Neutrophil (primary cell): ENCODE measurements at regions not wholly inside any gene's neighbourhood (a gene's known extent, or its start where the extent isn't known, plus 50 kb on each side); places are given as distances from the start of the nearest gene placed in this dataset.

Experiments used
- H3K27ac ChIP-seq: fragments of 200-600 bp; sonication (generic); 2 replicates; pipeline ENCODE4 v1.5.1; 2016; ENCODE audit warnings: mild to moderate bottlenecking, moderate library complexity
- H3K27me3 ChIP-seq: fragments of 200-600 bp; sonication (generic); 2 replicates; pipeline ENCODE4 v1.6.0; 2016; ENCODE audit warnings: mild to moderate bottlenecking
- H3K36me3 ChIP-seq: fragments of 200-600 bp; sonication (generic); 2 replicates; pipeline ENCODE4 v1.5.1; 2017
- H3K4me1 ChIP-seq, 2 experiments: fragments of 200-600 bp in 1 of 2; sonication (generic) in 1 of 2; 1 replicate in 1 of 2; 2 replicates in 1 of 2; pipeline versions ENCODE4 v1.5.1 to v1.6.1; 2013 to 2016; ENCODE audit warnings: low read depth in 1 of 2, low read length in 1 of 2, mild to moderate bottlenecking in 1 of 2, moderate library complexity in 1 of 2; ENCODE audit not compliant: control insufficient read depth in 1 of 2, insufficient read depth in 1 of 2
- H3K4me3 ChIP-seq, 2 experiments: fragments of 200-600 bp in 1 of 2; sonication (generic) in 1 of 2; 1 replicate in 1 of 2; 2 replicates in 1 of 2; pipeline ENCODE4 v1.5.1; 2013 to 2016; ENCODE audit warnings: low read depth in 1 of 2, low read length in 1 of 2, mild to moderate bottlenecking in 1 of 2, moderate library complexity in 1 of 2
- H3K9me3 ChIP-seq: fragments of 200-600 bp; sonication (generic); 2 replicates; pipeline ENCODE4 v1.5.1; 2016
- CTCF ChIP-seq: fragments of 200-600 bp; sonication (generic); IDR thresholded peaks from 2 replicates; pipeline ENCODE4 v1.5.1; 2016; ENCODE audit warnings: antibody characterized with exemption

- Histone ChIP-seq H3K27ac (no peak overlapping the region), H3K9me3 (no peaks in the 10 kb centered on the region), H3K36me3 (no peaks in the 10 kb centered on the region), H3K4me3 (no peak overlapping the region), H3K27me3 (peaks cover 94% of the 10 kb centered on the region), H3K4me1 (peaks cover 0 to 13% of the 10 kb centered on the region in 2 experiments)
- TF ChIP-seq CTCF = no peak
Observed at GRCh38 chr5:88144219-88145001, 124.2 kb downstream of the TMEM161B start.

DNA sequence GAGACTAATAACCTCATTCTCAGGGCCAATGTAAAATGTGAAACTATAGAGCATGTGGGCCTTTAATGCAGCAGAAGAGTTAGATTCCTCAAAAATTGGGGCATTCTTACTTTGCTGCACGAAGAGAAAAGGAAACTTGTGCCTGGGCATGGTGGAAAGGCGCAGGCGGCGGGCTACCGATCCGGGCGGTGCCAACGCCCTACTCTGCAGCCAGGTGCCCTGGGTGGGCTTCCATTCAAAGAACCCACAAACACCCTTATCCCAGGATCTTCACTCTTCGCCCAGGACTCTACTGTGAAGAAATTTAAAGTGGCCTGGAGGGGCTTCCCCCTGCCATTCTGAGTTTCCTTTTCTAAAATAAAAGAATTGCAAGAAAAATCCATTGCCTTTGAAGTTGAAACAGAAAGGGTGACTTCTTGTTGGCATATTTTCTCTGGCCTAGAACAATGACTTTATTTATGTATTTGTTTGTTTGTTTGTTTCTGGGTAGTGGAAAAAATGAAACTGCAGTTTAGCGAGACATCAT lies 124.9 kb downstream of the TMEM161B start:
- H3K9me3 ChIP-seq = no peaks in the 10 kb centered on the region
- no peak overlapping the region for H3K27ac ChIP-seq
- TF ChIP-seq CTCF = no peak
- H3K4me3 ChIP-seq = no peak overlapping the region
- peaks cover 100% of the 10 kb centered on the region for H3K27me3 ChIP-seq
- no peaks in the 10 kb centered on the region for H3K36me3 ChIP-seq
- peaks cover 0 to 13% of the 10 kb centered on the region in 2 experiments for H3K4me1 ChIP-seq

DNA sequence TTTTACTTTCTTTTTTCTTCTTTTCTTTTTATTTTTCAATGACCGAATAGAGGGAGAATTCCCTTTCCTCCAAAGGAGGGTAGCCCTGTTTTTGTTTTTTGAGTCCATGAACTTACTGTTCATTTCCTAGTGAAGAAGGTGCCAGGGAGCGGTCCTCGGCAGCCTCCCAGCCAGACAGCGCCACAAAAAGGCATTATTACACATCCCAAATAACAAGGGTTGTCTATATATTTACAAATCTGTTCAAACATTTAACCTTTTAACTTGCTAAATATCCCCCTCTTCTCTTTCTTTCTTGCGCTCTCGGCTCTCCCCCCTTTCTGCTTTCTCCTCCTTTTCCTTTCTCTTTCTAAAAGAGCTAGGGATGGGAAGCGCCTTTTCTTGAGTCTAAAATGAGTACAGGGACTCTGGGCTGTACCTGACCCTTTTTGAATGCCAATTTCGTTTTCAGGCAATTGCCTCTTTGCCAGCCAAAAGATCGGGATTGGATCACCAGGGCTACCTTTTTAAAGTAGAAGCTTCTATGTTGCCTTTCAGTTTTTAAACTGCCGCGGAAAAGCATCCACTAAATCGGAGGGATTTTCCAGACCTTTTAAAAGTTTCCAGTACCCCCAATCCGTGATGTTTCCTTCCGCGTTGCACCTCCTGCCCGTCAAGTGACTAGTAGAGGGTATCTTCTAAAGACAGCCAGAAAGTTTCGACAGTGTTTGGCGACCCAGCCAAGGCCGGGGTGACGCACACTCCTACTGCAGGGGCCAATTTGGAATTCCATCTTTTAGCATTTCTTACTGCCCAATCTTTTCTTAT lies 125.6 kb downstream of the TMEM161B start:
- peaks cover 100% of the 10 kb centered on the region for H3K27me3 ChIP-seq
- no peak overlapping the region for H3K27ac ChIP-seq
- no peaks in the 10 kb centered on the region for H3K9me3 ChIP-seq
- H3K36me3 ChIP-seq = no peaks in the 10 kb centered on the region
- no peak overlapping the region for H3K4me3 ChIP-seq
- TF ChIP-seq CTCF = no peak
- H3K4me1 ChIP-seq = peaks cover 0 to 13% of the 10 kb centered on the region in 2 experiments

DNA sequence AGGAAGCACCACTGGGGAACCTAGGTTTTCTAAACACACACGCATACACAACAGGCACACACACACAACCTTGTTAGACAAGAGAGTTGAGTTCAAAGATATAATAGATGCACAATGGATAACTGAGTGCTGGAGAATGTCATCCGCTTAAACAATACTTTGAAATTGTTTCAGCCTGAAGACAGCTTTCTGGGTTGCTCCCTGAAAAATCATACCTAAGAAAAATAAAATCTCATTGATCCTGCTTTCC lies 126.1 kb downstream of the TMEM161B start:
- Histone ChIP-seq H3K27me3 (peaks cover 100% of the 10 kb centered on the region), H3K9me3 (no peaks in the 10 kb centered on the region), H3K36me3 (no peaks in the 10 kb centered on the region), H3K27ac (no peak overlapping the region), H3K4me1 (peaks cover 0 to 13% of the 10 kb centered on the region in 2 experiments), H3K4me3 (no peak overlapping the region)
- no peak for TF ChIP-seq CTCF

- peaks cover 96% of the 10 kb centered on the region for H3K27me3 ChIP-seq
- no peaks in the 10 kb centered on the region for H3K9me3 ChIP-seq
- no peak overlapping the region for H3K27ac ChIP-seq
Observed at GRCh38 chr5:88140856-88141752, 127.5 kb downstream of the TMEM161B start.

More at GRCh38 chr5:88140856-88141752, 127.5 kb downstream of the TMEM161B start:
- TF ChIP-seq CTCF = peak; percentile 11
- Histone ChIP-seq H3K36me3 (no peaks in the 10 kb centered on the region), H3K4me3 (peak overlapping the region; percentile 27 to 30), H3K4me1 (peaks cover 0 to 13% of the 10 kb centered on the region in 2 experiments)
